GM21619 (cell line): ENCODE measurements at regions not wholly inside any gene's neighbourhood (a gene's known extent, or its start where the extent isn't known, plus 50 kb on each side); places are given as distances from the start of the nearest gene placed in this dataset.

Experiments
- ATAC-seq: cut with Tn5 transposase; IDR thresholded peaks from one replicate; pipeline ENCODE4 v1.9.1; 2021; ENCODE audit not compliant: unreplicated experiment

DNA sequence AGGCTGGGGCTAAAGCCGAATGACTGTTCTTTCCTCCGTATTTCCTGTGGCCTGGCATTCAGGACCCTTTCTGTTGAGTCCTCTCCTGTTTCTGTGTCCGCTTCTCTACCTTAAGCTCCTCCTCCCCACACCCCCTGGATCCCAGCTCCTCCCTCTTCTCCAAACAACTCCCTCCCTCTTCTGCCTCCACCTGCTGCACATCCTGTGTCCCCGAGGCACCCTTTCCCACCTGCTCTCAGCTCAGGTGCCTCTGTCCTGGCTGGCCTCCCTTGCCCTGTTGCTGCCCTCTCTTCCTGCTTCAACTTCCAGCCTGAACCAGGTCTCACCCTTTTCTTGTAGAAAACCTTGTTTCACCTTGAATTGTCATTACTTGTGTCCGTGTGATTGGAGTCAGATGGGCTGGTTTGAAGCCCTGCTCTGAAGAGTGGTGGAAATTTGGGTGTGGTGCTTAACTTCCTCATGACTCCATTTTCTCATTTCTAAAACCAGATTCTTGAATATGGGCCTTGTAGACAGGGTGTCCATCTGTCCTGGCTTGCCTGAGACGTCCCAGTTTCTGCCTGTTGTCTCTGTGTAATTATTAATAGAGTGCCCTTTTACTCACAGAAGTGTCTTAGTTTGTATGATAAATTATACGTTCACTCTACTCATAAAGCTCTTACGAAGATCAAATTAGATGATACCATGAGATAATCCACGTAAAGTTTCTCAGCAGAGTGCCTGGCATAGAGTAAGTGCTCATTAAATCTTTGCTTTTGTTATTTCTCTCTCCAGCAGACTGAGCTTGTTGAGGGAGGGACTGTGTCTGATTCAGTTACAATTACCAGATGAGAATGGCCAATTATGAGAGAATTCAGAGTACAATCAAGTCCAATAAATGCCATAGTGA is 58.9 kb upstream of the TRABD2B start:
- no peak for ATAC-seq

DNA sequence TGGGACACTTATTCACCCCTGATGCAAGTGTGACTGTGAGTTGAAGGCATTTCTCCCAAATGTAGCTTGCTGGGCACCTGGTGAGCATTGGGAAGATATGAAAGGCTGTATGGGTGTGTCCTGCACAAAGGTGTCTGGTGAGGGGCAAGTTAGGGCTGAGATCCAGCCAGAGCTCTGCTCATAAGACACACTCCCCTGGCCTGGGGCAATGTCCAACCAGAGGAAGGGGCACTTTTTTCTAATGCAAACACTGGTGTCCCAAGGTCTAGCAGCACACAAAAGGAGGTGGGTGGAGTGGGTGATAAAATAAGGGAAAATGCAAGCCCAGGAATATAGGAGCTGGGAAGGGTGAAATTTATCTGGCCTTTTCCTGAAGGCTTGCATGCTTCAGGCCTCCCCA is 57.0 kb upstream of the TRABD2B start:
- no peak for ATAC-seq

DNA sequence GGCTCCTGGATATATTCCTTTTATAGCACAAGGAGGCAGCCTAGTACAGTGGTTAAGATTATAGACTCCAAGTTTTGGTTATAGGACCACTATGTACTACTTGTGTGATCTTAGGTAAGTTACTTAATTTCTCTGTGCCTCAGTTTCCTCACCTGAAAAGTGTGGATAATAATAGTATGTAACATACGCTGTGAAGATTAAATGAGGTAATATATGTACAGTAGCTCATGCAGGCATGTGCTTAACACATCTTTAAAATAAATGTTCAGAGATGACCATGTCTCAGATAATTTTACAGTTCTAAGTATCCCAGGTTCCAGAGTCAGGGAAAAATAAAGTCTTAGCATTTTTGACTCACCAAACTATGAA is 55.7 kb upstream of the TRABD2B start:
- no peak for ATAC-seq

DNA sequence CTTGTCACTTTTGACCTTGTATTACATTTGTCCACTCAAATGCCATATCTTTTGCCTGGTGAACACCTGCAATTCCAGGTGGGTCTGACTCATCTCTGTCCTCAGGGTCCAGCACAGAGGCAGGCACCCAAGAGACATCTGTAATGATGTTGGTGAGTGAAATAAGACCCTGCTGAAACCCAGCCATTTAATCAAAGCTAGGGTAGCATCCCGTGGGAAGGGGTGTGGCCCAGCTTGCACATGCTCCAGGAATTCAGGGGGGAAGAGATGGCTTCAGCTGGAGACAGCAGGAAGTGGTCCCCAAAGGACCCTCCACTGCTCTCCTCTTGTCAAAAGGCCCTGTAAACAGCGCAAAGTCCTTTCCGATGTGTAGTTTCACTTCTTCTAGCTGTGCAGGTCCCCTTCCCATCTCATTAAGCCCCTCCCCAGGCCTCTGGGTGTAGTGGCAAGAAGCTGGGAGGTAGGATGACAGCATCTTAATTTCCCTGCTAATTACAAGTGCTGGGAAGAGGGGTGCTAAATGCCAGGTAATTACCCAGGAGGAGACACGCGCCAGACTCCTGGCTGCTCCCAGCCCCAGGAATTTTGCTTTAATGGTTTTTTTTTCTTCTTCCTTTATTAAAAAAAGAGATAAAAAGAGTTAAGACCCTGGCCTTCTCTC is 54.4 kb upstream of the TRABD2B start:
- ATAC-seq = no peak

DNA sequence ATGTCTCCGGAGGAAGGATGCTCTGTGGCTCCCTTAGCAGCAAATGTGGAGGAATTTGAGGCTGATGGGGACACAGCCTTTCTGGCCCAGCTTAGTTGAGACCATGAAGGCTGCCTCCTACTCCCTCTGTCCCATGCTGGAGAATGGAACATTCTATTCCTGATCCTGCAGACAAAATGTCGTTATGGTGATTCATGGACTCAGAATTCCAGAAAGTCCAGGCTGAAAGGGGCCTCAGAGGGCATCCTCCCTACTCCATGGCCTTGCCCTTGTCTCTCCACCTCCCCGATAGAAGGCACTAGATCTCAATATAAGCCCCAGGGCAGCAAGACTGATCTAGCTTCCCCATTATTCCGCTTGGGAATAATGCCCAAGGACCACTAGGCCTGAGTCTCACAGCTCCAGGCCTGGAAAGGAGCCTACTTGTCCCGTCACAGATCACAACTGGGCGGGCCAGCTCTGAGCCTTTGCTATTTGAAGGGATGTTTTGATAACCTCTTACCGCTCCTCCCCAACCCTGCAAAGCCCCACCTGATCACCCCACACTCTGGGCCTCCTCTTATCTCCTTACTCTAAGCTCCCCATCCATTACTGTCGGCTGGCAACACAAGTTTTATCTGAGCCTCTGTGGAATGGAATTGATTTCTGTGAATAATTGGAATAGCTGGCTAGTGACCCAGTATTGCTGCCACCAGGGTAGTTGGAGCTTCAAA is 52.8 kb upstream of the TRABD2B start:
- ATAC-seq = no peak

- ATAC-seq = no peak
These were observed 51.8 kb upstream of the TRABD2B start for GRCh38 chr1:48048980-48049379.

DNA sequence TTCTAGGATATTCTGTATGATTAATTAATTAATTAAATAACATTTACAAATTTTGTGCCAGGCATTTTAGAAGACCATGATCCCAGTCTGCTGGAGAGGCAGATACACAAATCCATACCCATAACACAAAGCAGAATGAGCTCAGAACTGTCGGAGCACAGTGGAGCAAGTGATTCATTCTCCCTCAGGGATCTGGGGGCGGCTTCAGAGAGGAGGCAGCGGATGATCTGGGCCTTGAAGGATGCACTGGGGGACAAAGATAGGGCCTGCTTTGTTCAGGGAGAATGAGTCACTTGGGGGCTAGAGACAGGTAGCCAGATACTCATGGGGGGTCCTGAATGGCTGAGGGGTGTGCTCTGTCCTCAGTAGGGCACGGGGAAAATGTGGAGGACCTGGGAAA is 50.9 kb upstream of the TRABD2B start:
- ATAC-seq = no peak

DNA sequence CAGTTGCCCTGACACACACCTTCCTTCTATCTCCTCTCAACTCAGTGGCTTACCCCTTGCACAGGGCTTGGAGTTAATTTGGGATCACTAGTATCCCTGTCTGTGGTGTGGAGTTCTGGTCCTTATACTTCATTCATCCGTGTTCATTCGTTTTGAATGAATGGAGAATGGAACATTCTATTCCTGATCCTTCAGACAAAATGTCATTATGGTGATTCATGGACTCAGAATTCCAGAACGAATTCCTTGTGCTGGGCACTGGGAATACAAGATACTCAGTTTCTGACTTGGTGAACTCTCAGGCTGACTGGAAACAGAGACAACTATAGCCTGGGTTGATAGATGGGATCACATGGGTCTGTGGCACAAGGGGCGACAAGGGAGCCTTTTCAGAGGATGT is 49.9 kb upstream of the TRABD2B start:
- ATAC-seq = no peak
